GM12864 (cell line): ENCODE measurements at regions not wholly inside any gene's neighbourhood (a gene's known extent, or its start where the extent isn't known, plus 50 kb on each side); places are given as distances from the start of the nearest gene placed in this dataset.
"Not testable (repeated sequence)": the region's sequence is repeated elsewhere in the genome, so short reads cannot be mapped to it uniquely, and the experiment has no call there.

ENCODE experiments used
- DNase-seq: peaks from one replicate; pipeline ENCODE4 v3.0.0-alpha.2; 2011; ENCODE audit warnings: low read depth
- H3K4me3 ChIP-seq: 2 replicates; pipeline ENCODE4 v1.5.1; 2011; ENCODE audit warnings: mild to moderate bottlenecking, low read depth, low read length, control low read depth
- CTCF ChIP-seq: IDR thresholded peaks from 2 replicates; pipeline ENCODE4 v1.5.1; 2011; ENCODE audit warnings: low read depth, mild to moderate bottlenecking, moderate library complexity, low read length, control low read depth, inconsistent platforms; ENCODE audit errors: missing control alignments

DNA sequence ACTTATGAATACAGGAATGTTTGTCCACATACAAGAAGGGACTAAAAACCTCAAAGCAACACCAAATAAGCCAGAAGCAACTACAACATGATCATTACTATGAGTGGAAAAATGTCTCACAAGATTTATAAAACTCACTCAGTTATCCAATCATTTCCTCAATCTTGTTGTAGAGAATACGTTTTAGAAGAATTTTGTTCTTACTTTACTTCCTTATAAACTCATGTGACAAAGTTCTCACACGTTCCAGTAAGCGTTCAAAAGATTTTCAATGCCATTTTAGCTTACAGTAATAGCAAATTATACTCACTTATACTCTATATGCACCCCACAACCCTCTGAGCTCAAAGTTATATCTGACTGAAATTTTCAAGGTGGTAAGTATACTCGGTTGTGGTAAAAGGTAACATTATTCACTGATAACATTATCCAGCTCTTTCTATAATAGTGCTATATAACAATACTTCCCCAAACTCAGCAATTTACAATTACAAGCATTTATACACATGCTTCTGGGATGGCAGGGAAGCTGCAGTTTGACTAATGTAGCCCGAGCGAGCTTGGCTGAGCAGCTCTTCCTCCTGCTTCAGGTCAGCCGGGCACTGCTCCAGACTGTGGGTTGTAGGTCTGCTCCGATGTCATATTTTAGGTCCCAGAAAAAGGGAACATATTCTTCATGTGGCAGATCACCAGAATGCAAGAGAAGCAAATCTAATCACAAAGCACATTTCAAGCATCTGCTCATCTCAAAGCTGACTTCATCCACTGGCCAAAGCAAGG, 226.3 kb downstream of the RCHY1 start:
- H3K4me3 ChIP-seq: no peak overlapping the region
- no peak for TF ChIP-seq CTCF
- DNase-seq: no peak

DNA sequence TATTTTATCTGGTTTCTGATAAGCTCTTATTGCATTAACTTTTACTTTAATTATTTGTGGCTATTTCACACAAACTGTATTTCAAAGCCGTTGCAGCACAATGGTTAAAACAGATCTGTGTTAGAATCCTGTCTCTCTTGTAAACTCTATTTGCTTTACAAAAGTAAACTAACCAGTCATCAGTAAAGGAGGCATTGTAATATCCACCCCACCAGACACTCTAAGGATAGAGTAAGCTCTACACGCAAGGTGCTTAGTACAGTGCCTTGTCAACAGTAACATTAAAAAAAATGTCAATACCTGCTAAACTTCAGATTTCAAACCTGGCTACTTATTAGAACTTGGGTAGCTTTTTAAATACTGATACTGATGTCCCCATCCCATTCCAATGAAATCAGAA, 228.4 kb downstream of the RCHY1 start:
- no peak for DNase-seq
- no peak for TF ChIP-seq CTCF
- no peak overlapping the region for H3K4me3 ChIP-seq

GRCh38 chr4:75284831-75285230, 229.4 kb downstream of the RCHY1 start:
- H3K4me3 ChIP-seq: no peak overlapping the region
- TF ChIP-seq CTCF: no peak
- DNase-seq: no peak

DNA sequence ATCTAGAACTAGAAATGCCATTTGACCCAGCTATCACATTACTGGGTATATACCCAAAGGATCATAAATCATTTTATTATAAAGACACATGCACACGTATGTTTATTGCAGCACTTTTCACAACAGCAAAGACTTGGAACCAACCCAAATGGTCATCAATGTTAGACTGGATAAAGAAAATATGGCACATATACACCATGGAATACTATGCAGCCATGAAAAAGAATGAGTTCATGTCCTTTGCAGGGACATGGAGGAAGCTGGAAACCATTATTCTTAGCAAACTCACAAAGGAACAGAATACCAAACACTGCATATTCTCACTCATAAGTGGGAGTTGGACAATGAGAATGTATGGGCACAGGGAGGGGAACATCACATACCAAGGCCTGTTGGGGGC, 233.7 kb downstream of the RCHY1 start:
- DNase-seq, H3K4me3 ChIP-seq: not testable (repeated sequence)

- TF ChIP-seq CTCF: no peak
- H3K4me3 ChIP-seq: no peak overlapping the region
- no peak for DNase-seq
Measured at GRCh38 chr4:75259306-75259705, 254.9 kb downstream of the RCHY1 start.

GRCh38 chr4:75255261-75255660, 258.9 kb downstream of the RCHY1 start:
- TF ChIP-seq CTCF: no peak
- DNase-seq: no peak
- no peak overlapping the region for H3K4me3 ChIP-seq

GRCh38 chr4:75254745-75255144, 259.5 kb downstream of the RCHY1 start:
- no peak for TF ChIP-seq CTCF
- no peak for DNase-seq
- no peak overlapping the region for H3K4me3 ChIP-seq

- DNase-seq, H3K4me3 ChIP-seq: not testable (repeated sequence)
Measured at GRCh38 chr4:75253094-75253493, 261.1 kb downstream of the RCHY1 start.
